Neuronal stem cell (in vitro differentiated cells): ENCODE measurements at regions not wholly inside any gene's neighbourhood (a gene's known extent, or its start where the extent isn't known, plus 50 kb on each side); places are given as distances from the start of the nearest gene placed in this dataset.
A peak's percentile ranks its signal among the peaks of the same experiment; 100 is the strongest.
"Not testable (repeated sequence)": the region's sequence is repeated elsewhere in the genome, so short reads cannot be mapped to it uniquely, and the experiment has no call there.

Experiments
- DNase-seq: peaks from one replicate; pipeline ENCODE4 v3.0.0-alpha.2; 2013; ENCODE audit warnings: low spot score
- H2AFZ ChIP-seq: one replicate; pipeline ENCODE4 v1.6.1; 2013; ENCODE audit warnings: mild to moderate bottlenecking, low read length, inconsistent platforms
- H2AK5ac ChIP-seq: 2 replicates; pipeline ENCODE4 v1.6.1; 2013; ENCODE audit warnings: low read depth, mild to moderate bottlenecking, inconsistent platforms, low read length, moderate library complexity, mixed read lengths
- H2BK120ac ChIP-seq: 2 replicates; pipeline ENCODE4 v1.6.1; 2013; ENCODE audit warnings: low read depth, mild to moderate bottlenecking, inconsistent platforms, low read length, moderate library complexity, mixed read lengths
- H2BK12ac ChIP-seq: one replicate; pipeline ENCODE4 v1.6.1; 2013; ENCODE audit warnings: low read length, inconsistent platforms
- H2BK15ac ChIP-seq: 2 replicates; pipeline ENCODE4 v1.6.1; 2013; ENCODE audit warnings: mild to moderate bottlenecking, low read length, inconsistent platforms, mixed read lengths
- H2BK5ac ChIP-seq: one replicate; pipeline ENCODE4 v1.6.1; 2013; ENCODE audit warnings: inconsistent platforms, mild to moderate bottlenecking, low read length, moderate library complexity
- H3K14ac ChIP-seq: one replicate; pipeline ENCODE4 v1.6.1; 2013; ENCODE audit warnings: low read length, inconsistent platforms
- H3K18ac ChIP-seq: 2 replicates; pipeline ENCODE4 v1.6.1; 2013; ENCODE audit warnings: low read length, inconsistent platforms
- H3K23ac ChIP-seq: 2 replicates; pipeline ENCODE4 v1.6.1; 2013; ENCODE audit warnings: low read depth, mild to moderate bottlenecking, mixed read lengths, low read length, inconsistent platforms; ENCODE audit not compliant: poor library complexity
- H3K27ac ChIP-seq: replicated peaks from 3 replicates; pipeline ENCODE4 v1.5.1; 2013; ENCODE audit warnings: low read length, inconsistent platforms
- H3K27me3 ChIP-seq, 3 experiments: 2 replicates each; pipeline ENCODE4 v1.6.1; 2013; ENCODE audit warnings: low read length in 3 of 3, mild to moderate bottlenecking in 2 of 3, inconsistent platforms in 1 of 3, low read depth in 1 of 3, mixed read lengths in 1 of 3, moderate library complexity in 1 of 3; ENCODE audit not compliant: control insufficient read depth in 3 of 3, insufficient read depth in 3 of 3
- H3K36me3 ChIP-seq, 2 donors: replicated peaks in 1 of 2; 2 replicates each; pipeline ENCODE4 v1.6.1; 2013; ENCODE audit warnings: low read length in 2 of 2; ENCODE audit not compliant: control insufficient read depth in 2 of 2, insufficient read depth in 2 of 2
- H3K4ac ChIP-seq: 2 replicates; pipeline ENCODE4 v1.6.1; 2013; ENCODE audit warnings: inconsistent platforms, mild to moderate bottlenecking, low read length, moderate library complexity
- H3K4me1 ChIP-seq, 2 donors: 1 replicate in 1 of 2; 2 replicates in 1 of 2; pipeline ENCODE4 v1.6.1; 2013; ENCODE audit warnings: low read length in 2 of 2, low read depth in 1 of 2; ENCODE audit not compliant: control insufficient read depth in 2 of 2, insufficient read depth in 1 of 2
- H3K4me2 ChIP-seq: one replicate; pipeline ENCODE4 v1.6.1; 2013; ENCODE audit warnings: mild to moderate bottlenecking, low read length, inconsistent platforms; ENCODE audit not compliant: insufficient read depth, poor library complexity, severe bottlenecking
- H3K4me3 ChIP-seq, 2 donors: 2 replicates each; pipeline ENCODE4 v1.5.1; 2013; ENCODE audit warnings: low read length in 2 of 2, mild to moderate bottlenecking in 2 of 2, inconsistent platforms in 1 of 2, moderate library complexity in 1 of 2
- H3K79me1 ChIP-seq: one replicate; pipeline ENCODE4 v1.6.1; 2013; ENCODE audit warnings: low read depth, mild to moderate bottlenecking, inconsistent platforms, low read length, moderate library complexity
- H3K9ac ChIP-seq: one replicate; pipeline ENCODE4 v1.6.1; 2013; ENCODE audit warnings: mild to moderate bottlenecking, low read depth, low read length, inconsistent platforms; ENCODE audit not compliant: poor library complexity
- H3K9me3 ChIP-seq, 2 donors: replicated peaks in 1 of 2; 2 replicates each; pipeline versions ENCODE3 to v1.6.1; 2013; ENCODE audit warnings: low read length in 2 of 2, mild to moderate bottlenecking in 2 of 2, inconsistent platforms in 1 of 2, low read depth in 1 of 2, mixed read lengths in 1 of 2, moderate library complexity in 1 of 2; ENCODE audit not compliant: control insufficient read depth in 2 of 2, insufficient read depth in 1 of 2
- H4K8ac ChIP-seq: one replicate; pipeline ENCODE4 v1.6.1; 2013; ENCODE audit warnings: low read depth, mild to moderate bottlenecking, inconsistent platforms, low read length, moderate library complexity
- H4K91ac ChIP-seq: one replicate; pipeline ENCODE4 v1.6.1; 2013; ENCODE audit warnings: low read length, low read depth, mild to moderate bottlenecking, inconsistent platforms; ENCODE audit not compliant: poor library complexity
- whole genome bisulfite sequencing, 2 donors: extraction: QIAGEN DNeasy Blood & Tissue Kit; methylation state at CpG; one replicate each; pipeline ENCODE4 v1.1.7; 2013; ENCODE audit warnings: missing lambda C conversion rate in 2 of 2, mixed read lengths in 1 of 2; ENCODE audit not compliant: insufficient read length in 2 of 2, insufficient replicate concordance in 1 of 2; ENCODE audit errors: extremely low coverage in 2 of 2; 5-methylcytosine and 5-hydroxymethylcytosine counted together

DNA sequence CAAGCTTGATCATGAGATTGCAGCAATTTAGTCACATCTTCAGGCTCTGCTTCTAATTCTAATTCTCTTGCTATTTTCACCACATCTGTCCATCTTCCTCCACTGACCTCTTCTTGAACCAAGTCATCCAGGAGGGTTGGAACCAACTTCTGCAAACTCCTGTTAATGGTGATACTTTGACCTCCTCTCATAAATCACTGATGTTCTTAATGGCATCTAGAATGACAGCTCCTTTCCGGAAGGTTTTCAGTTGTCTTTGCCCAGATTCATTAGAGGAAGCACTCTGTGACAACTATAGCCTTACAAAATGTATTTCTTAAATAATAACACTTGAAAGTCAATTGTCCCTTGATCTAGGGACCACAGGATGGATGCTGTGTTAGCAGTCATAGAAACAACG is 136.2 kb downstream of the IGLL1 start:
- not testable (repeated sequence) for H3K4me3 ChIP-seq, H3K79me1 ChIP-seq, H3K9me3 ChIP-seq, H2AK5ac ChIP-seq, H3K4me2 ChIP-seq, H3K27ac ChIP-seq, H2BK15ac ChIP-seq, H3K36me3 ChIP-seq, H4K8ac ChIP-seq, DNase-seq, H3K18ac ChIP-seq, H3K4me1 ChIP-seq, H2BK12ac ChIP-seq, H2BK5ac ChIP-seq, H2AFZ ChIP-seq, H3K23ac ChIP-seq, H3K14ac ChIP-seq, H3K27me3 ChIP-seq, H4K91ac ChIP-seq, H3K9ac ChIP-seq, H3K4ac ChIP-seq, H2BK120ac ChIP-seq
- WGBS, 2 donors = no CpG with 5 or more reads among the region's 2 CpGs

GRCh38 chr22:23439581-23439980 is 140.5 kb downstream of the IGLL1 start:
- not testable (repeated sequence) for H2AFZ ChIP-seq, H2BK120ac ChIP-seq, H3K9me3 ChIP-seq, H2AK5ac ChIP-seq, H3K27ac ChIP-seq, H4K91ac ChIP-seq, H3K23ac ChIP-seq, H3K9ac ChIP-seq, H2BK15ac ChIP-seq, H3K4me1 ChIP-seq, H2BK5ac ChIP-seq, H3K4me3 ChIP-seq, H3K4me2 ChIP-seq, H2BK12ac ChIP-seq, H3K27me3 ChIP-seq, H4K8ac ChIP-seq, DNase-seq, H3K79me1 ChIP-seq, H3K36me3 ChIP-seq, H3K4ac ChIP-seq, H3K18ac ChIP-seq, H3K14ac ChIP-seq
- no CpG with 5 or more reads among the region's 3 CpGs for WGBS, 2 donors

DNA sequence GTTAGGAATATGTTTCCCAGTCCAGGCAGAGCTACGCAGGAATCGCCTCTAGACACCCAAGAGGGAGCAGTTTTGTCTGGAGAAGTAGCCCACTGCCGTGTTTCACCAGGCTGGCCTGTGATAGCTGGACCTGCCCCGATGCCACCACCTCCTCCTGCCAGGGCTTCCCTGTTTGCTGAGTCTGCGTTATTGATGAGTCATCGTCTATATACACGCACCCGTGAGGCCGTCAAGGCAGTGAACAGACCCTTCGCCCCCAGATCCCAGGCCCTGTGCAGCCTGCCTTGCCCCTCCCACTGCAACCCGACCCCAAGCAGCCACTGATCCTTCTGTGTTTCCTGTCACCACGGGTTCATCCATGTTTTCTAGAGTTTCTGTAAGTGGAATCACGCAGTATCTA is 141.9 kb downstream of the IGLL1 start:
- no CpG with 5 or more reads among the region's 13 CpGs for WGBS, 2 donors
- Histone ChIP-seq H2BK120ac (no peak overlapping the region), H3K18ac (no peak overlapping the region)

GRCh38 chr22:23437779-23438178 is 142.3 kb downstream of the IGLL1 start:
- H2BK12ac ChIP-seq = no peak overlapping the region
- H3K4ac ChIP-seq = no peak overlapping the region
- H2AFZ ChIP-seq = no peak overlapping the region
- no peak overlapping the region for H2BK120ac ChIP-seq
- H3K27me3 ChIP-seq = no peaks in the 10 kb centered on the region
- no peak overlapping the region for H4K8ac ChIP-seq
- no peak overlapping the region for H3K4me2 ChIP-seq
- WGBS, 2 donors = no CpG with 5 or more reads among the region's 16 CpGs
- no peaks in the 10 kb centered on the region for H3K9me3 ChIP-seq
- no peak overlapping the region for H3K4me3 ChIP-seq
- H4K91ac ChIP-seq = no peak overlapping the region
- no peak overlapping the region for H2BK15ac ChIP-seq
- H2BK5ac ChIP-seq = no peak overlapping the region
- H3K9ac ChIP-seq = no peak overlapping the region
- H3K36me3 ChIP-seq = no peaks in the 10 kb centered on the region
- no peak overlapping the region for H3K27ac ChIP-seq
- DNase-seq = no peak
- no peak overlapping the region for H2AK5ac ChIP-seq
- H3K23ac ChIP-seq = no peak overlapping the region
- peaks cover 0 to 6% of the 10 kb centered on the region in 2 donors for H3K4me1 ChIP-seq
- H3K79me1 ChIP-seq = no peaks in the 10 kb centered on the region
- no peak overlapping the region for H3K18ac ChIP-seq
- H3K14ac ChIP-seq = no peak overlapping the region

More for the DNA sequence above, 141.9 kb downstream of the IGLL1 start:
- peak overlapping the region; percentile 13 for H2AFZ ChIP-seq
- H3K4ac ChIP-seq = no peak overlapping the region
- H4K91ac ChIP-seq = no peak overlapping the region
- no peak overlapping the region for H2AK5ac ChIP-seq
- H3K4me1 ChIP-seq = peaks cover 0 to 3% of the 10 kb centered on the region in 2 donors
- H2BK15ac ChIP-seq = no peak overlapping the region
- H4K8ac ChIP-seq = no peak overlapping the region
- no peaks in the 10 kb centered on the region for H3K27me3 ChIP-seq
- no peak for DNase-seq
- no peak overlapping the region for H2BK5ac ChIP-seq
- no peak overlapping the region for H3K9ac ChIP-seq
- no peak overlapping the region for H3K14ac ChIP-seq
- no peak overlapping the region for H3K4me2 ChIP-seq
- no peak overlapping the region for H3K23ac ChIP-seq
- H3K36me3 ChIP-seq = no peaks in the 10 kb centered on the region
- no peak overlapping the region for H3K4me3 ChIP-seq
- H3K27ac ChIP-seq = no peak overlapping the region
- no peaks in the 10 kb centered on the region for H3K9me3 ChIP-seq
- H3K79me1 ChIP-seq = no peaks in the 10 kb centered on the region
- no peak overlapping the region for H2BK12ac ChIP-seq
